ENCODE measurements at regions not wholly inside any gene's neighbourhood (a gene's known extent, or its start where the extent isn't known, plus 50 kb on each side); places are given as distances from the start of the nearest gene placed in this dataset.
"Not testable (repeated sequence)": the region's sequence is repeated elsewhere in the genome, so short reads cannot be mapped to it uniquely, and the experiment has no call there.

DNA sequence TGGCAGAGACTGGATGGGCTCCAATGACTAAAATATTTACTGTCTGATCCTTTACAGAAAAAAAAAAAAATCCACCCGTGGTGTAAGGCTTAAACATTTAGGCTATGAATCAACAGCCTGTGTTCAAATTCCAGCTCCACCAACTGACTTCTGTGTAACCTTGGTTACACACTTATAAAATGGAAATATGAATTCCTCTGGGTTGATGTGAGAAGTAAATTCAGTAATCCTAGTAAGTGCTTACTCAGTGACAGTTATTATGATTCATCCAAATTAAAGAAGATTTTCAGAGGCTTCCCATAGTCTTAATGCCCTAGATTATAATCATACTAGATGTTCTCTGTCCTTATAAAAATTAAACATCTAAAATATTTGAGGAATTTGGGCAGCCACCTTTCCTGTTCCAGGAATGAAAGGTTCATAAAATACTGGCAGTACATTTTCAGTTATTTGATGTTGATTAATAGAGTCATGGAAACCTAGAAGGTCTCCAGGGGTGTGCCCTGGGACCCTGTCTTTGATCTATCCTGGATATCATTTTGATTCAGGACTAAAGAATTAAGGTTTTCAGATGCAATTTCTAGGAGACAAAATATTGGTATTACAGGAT is 180.3 kb upstream of the ZNF217 start:
- no peak for TF ChIP-seq EZH2 (IDR thresholded peaks at IDR 0.05)
- DNase-seq (ENCODE audit: low read depth, low spot score), result no peak
- Histone ChIP-seq H3K9ac (ENCODE audit: insufficient read length) (peak overlapping the region; percentile 47), H3K4me3 (peak overlapping the region; percentile 12), H3K36me3 (ENCODE audit: insufficient read depth, low read length) (no peaks in the 10 kb centered on the region), H3K27ac (peak overlapping the region; percentile 74), H3K9me3 (ENCODE audit: low read depth, low read length) (no peaks in the 10 kb centered on the region)

DNA sequence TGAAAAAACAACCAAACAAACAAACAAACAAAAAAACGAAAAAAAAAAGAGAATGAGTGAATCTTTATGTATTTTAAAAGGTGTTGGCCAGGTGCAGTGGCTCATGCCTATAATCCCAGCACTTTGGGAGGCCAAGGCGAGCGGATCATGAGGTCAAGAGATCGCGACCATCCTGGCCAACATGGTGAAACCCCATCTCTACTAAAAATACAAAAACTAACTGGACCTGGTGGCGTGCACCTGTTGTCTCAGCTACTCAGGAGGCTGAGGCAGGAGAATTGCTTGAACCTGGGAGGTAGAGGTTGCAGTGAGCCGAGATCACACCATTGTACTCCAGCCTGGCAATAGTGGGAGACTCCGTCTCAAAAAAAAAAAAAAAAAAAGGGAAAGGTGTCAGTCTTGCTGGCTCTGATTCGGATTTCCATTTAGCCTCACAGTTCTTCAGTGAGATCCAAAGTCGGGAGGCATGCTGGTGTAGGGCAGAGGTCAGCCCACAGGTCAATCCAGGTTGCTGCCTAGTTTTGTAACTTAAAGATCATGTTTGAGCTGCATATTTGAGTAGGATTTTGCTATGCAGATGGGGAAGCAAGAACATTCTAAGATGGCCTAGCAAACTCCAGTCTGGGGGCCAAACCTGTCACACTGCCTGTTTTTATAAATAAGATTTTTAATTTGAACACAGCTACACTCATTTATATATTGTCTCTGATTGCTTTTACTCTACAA is 179.6 kb upstream of the ZNF217 start:
- not testable (repeated sequence) for H3K36me3 ChIP-seq (ENCODE audit: insufficient read depth, low read length); DNase-seq (ENCODE audit: low read depth, low spot score); H3K9me3 ChIP-seq (ENCODE audit: low read depth, low read length)
- Histone ChIP-seq H3K27ac (peak overlapping the region; percentile 74), H3K9ac (ENCODE audit: insufficient read length) (peak overlapping the region; percentile 47), H3K4me3 (peak overlapping the region; percentile 12)

- Histone ChIP-seq H3K9me3 (ENCODE audit: low read depth, low read length) (no peaks in the 10 kb centered on the region), H3K27ac (peak overlapping the region; percentile 65; the same call in 1 of the 2 replicates), H3K4me3 (no peak overlapping the region), H3K9ac (ENCODE audit: insufficient read length) (peak overlapping the region; percentile 43), H3K36me3 (ENCODE audit: insufficient read depth, low read length) (no peaks in the 10 kb centered on the region)
- TF ChIP-seq FOXP2 (optimal IDR thresholded peaks at IDR 0.05; ENCODE audit: control extremely low read depth, extremely low read length, insufficient read depth) (no peak), POLR2AphosphoS5 (IDR thresholded peaks at IDR 0.05; ENCODE audit: borderline replicate concordance, low read depth, low read length) (no peak)
- DNase-seq (ENCODE audit: low read depth, low spot score), result no peak
Observed at GRCh38 chr20:53769041-53769440, 175.4 kb upstream of the ZNF217 start.

- no peak overlapping the region for H3K4me3 ChIP-seq
- no peak for TF ChIP-seq FOXP2 (optimal IDR thresholded peaks at IDR 0.05; ENCODE audit: control extremely low read depth, extremely low read length, insufficient read depth)
- no peak for TF ChIP-seq EZH2 (IDR thresholded peaks at IDR 0.05)
- no peak for TF ChIP-seq POLR2AphosphoS5 (IDR thresholded peaks at IDR 0.05; ENCODE audit: borderline replicate concordance, low read depth, low read length)
- H3K9me3 ChIP-seq (ENCODE audit: low read depth, low read length), result no peaks in the 10 kb centered on the region
- no peaks in the 10 kb centered on the region for H3K36me3 ChIP-seq (ENCODE audit: insufficient read depth, low read length)
- DNase-seq (ENCODE audit: low read depth, low spot score), result no peak
- H3K9ac ChIP-seq (ENCODE audit: insufficient read length), result no peak overlapping the region
- no peak overlapping the region for H3K27ac ChIP-seq
Observed at GRCh38 chr20:53768329-53768728, 174.7 kb upstream of the ZNF217 start.

GRCh38 chr20:53767206-53767930 is 173.7 kb upstream of the ZNF217 start:
- Histone ChIP-seq H3K9me3 (ENCODE audit: low read depth, low read length) (no peaks in the 10 kb centered on the region), H3K36me3 (ENCODE audit: insufficient read depth, low read length) (no peaks in the 10 kb centered on the region), H3K27ac (no peak overlapping the region), H3K9ac (ENCODE audit: insufficient read length) (no peak overlapping the region), H3K4me3 (no peak overlapping the region)
- TF ChIP-seq EZH2 (IDR thresholded peaks at IDR 0.05), result no peak
- TF ChIP-seq FOXP2 (optimal IDR thresholded peaks at IDR 0.05; ENCODE audit: control extremely low read depth, extremely low read length, insufficient read depth), result no peak
- no peak for TF ChIP-seq POLR2AphosphoS5 (IDR thresholded peaks at IDR 0.05; ENCODE audit: borderline replicate concordance, low read depth, low read length)
- no peak for DNase-seq (ENCODE audit: low read depth, low spot score)

GRCh38 chr20:53764415-53764800 is 170.8 kb upstream of the ZNF217 start:
- no peaks in the 10 kb centered on the region for H3K36me3 ChIP-seq (ENCODE audit: insufficient read depth, low read length)
- DNase-seq (ENCODE audit: low read depth, low spot score), result no peak
- no peak for TF ChIP-seq EZH2 (IDR thresholded peaks at IDR 0.05)
- TF ChIP-seq POLR2AphosphoS5 (IDR thresholded peaks at IDR 0.05; ENCODE audit: borderline replicate concordance, low read depth, low read length), result no peak
- H3K27ac ChIP-seq, result peak overlapping the region; percentile 33; the same call in 1 of the 2 replicates
- H3K9ac ChIP-seq (ENCODE audit: insufficient read length), result peak overlapping the region; percentile 37
- H3K4me3 ChIP-seq, result peak overlapping the region; percentile 15
- H3K9me3 ChIP-seq (ENCODE audit: low read depth, low read length), result no peaks in the 10 kb centered on the region

- no peak for TF ChIP-seq FOXP2 (optimal IDR thresholded peaks at IDR 0.05; ENCODE audit: control extremely low read depth, extremely low read length, insufficient read depth)
- TF ChIP-seq POLR2AphosphoS5 (IDR thresholded peaks at IDR 0.05; ENCODE audit: borderline replicate concordance, low read depth, low read length), result no peak
- TF ChIP-seq EZH2 (IDR thresholded peaks at IDR 0.05), result no peak
- H3K9ac ChIP-seq (ENCODE audit: insufficient read length), result peak overlapping the region; percentile 37
- H3K9me3 ChIP-seq (ENCODE audit: low read depth, low read length), result no peaks in the 10 kb centered on the region
- H3K27ac ChIP-seq, result peak overlapping the region; percentile 33; the same call in 1 of the 2 replicates
- DNase-seq (ENCODE audit: low read depth, low spot score), result no peak
- H3K4me3 ChIP-seq, result peak overlapping the region; percentile 15
- no peaks in the 10 kb centered on the region for H3K36me3 ChIP-seq (ENCODE audit: insufficient read depth, low read length)
Observed at GRCh38 chr20:53763707-53764414, 170.2 kb upstream of the ZNF217 start.

DNA sequence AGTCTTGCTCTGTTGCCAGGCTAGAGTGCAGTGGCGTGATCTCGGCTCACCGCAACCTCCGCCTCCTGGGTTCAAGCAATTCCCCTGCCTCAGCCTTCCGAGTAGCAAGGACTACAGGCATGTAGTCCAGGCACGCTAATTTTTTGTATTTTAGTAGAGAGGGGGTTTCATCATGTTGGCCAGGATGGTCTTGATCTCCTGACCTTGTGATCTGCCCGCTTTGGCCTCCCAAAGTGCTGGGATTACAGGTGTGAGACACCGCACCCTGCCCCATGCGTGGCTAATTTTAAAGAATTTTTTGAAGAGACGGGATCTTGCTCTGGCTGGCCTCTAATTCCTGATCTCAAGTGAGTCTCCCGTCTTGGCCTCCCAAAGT is 168.8 kb upstream of the ZNF217 start:
- not testable (repeated sequence) for H3K9ac ChIP-seq (ENCODE audit: insufficient read length); H3K9me3 ChIP-seq (ENCODE audit: low read depth, low read length); DNase-seq (ENCODE audit: low read depth, low spot score); H3K27ac ChIP-seq; H3K4me3 ChIP-seq; H3K36me3 ChIP-seq (ENCODE audit: insufficient read depth, low read length)

Measured in SK-N-MC (cell line).